ENCODE measurements at regions not wholly inside any gene's neighbourhood (a gene's known extent, or its start where the extent isn't known, plus 50 kb on each side); places are given as distances from the start of the nearest gene placed in this dataset.

DNA sequence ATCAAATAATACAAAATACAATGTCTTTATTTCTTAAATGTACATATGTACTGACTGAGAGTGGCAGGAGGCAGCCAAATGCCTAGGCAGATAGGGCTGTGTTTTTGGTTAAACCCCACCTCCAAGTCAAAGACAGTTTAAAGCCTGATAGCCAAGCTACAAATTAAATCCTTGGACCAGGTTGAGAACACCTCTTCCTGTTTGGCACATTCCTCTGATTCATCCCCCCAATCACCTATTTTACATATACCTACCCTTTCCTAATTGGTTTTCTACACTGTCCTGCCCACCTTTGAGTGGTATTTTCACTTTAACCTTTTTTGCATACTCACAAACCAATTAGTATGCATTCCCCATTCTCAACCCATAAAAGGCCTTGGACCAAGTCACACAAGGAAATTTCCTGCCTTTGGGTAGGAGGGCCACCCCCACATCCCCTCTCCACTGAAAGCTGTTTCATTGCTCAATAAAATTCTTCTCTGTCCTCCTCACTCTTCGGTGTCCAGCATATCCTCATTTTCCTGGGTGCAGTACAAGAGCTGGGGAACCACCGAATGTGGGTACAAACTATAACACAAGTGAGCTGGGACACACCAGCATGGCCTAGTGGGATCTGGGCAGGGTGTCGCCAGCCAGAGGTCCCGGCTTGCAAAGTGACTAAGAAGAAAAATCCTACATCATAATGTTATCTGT lies 149.1 kb downstream of the UBE2E3 start:
- no peak overlapping the region for H3K4me3 ChIP-seq (replicated peaks; ENCODE audit: low read depth, low read length)
- no peaks in the 10 kb centered on the region for H3K27me3 ChIP-seq (replicated peaks; ENCODE audit: control insufficient read depth, insufficient read depth, low read length)
- TF ChIP-seq, protein P1, sequence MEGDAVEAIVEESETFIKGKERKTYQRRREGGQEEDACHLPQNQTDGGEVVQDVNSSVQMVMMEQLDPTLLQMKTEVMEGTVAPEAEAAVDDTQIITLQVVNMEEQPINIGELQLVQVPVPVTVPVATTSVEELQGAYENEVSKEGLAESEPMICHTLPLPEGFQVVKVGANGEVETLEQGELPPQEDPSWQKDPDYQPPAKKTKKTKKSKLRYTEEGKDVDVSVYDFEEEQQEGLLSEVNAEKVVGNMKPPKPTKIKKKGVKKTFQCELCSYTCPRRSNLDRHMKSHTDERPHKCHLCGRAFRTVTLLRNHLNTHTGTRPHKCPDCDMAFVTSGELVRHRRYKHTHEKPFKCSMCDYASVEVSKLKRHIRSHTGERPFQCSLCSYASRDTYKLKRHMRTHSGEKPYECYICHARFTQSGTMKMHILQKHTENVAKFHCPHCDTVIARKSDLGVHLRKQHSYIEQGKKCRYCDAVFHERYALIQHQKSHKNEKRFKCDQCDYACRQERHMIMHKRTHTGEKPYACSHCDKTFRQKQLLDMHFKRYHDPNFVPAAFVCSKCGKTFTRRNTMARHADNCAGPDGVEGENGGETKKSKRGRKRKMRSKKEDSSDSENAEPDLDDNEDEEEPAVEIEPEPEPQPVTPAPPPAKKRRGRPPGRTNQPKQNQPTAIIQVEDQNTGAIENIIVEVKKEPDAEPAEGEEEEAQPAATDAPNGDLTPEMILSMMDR (IDR thresholded peaks at IDR 0.05; ENCODE audit: insufficient read depth, low read length, poor library complexity, severe bottlenecking): no peak
- H3K36me3 ChIP-seq (ENCODE audit: control insufficient read depth, insufficient read depth, low read length): no peaks in the 10 kb centered on the region
- DNase-seq (ENCODE audit: extremely low read depth, insufficient read length): no peak

DNA sequence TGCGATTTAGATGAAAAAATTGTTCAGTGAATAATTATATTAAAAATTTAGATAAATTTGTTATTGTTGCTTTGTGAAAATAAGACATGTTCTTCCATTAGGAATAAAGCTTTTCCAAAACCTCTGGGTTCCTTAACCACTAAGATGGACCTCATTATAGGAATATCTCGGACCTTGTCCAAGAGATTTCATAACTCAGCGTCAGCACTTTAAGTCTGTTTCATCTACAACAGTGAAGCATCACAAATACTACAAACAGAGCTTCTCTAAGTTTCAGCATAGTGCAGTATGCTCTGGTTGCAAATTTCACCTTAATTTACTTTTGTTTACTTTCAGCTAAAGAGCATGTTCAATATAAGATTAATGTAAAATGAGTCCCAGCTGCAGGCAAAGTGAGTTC lies 150.3 kb downstream of the UBE2E3 start:
- Histone ChIP-seq H3K27me3 (replicated peaks; ENCODE audit: control insufficient read depth, insufficient read depth, low read length) (no peaks in the 10 kb centered on the region), H3K4me3 (replicated peaks; ENCODE audit: low read depth, low read length) (no peak overlapping the region), H3K36me3 (ENCODE audit: control insufficient read depth, insufficient read depth, low read length) (no peaks in the 10 kb centered on the region)
- TF ChIP-seq, protein P1 (IDR thresholded peaks at IDR 0.05; ENCODE audit: insufficient read depth, low read length, poor library complexity, severe bottlenecking): no peak
- no peak for DNase-seq (ENCODE audit: extremely low read depth, insufficient read length)

DNA sequence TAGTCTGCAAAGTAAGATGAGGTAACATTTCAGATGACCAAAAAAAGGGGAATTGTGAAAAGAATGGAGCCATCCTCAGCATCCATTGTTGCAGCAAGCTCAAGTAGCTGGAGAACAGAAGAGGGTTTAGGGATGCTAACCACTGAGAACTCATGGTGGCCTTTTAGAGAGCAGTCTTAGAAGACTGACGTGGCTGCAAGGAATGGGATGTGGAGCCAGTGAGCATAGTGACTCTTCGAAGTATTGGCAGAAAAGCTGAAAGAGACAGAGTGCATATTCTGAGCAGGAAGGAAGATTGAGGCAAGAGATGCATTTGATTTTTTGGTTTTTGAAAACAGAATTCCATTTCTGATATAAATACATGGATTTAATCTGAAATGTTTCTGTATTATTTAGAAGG lies 151.2 kb downstream of the UBE2E3 start:
- no peak for DNase-seq (ENCODE audit: extremely low read depth, insufficient read length)
- H3K36me3 ChIP-seq (ENCODE audit: control insufficient read depth, insufficient read depth, low read length): no peaks in the 10 kb centered on the region
- H3K27me3 ChIP-seq (replicated peaks; ENCODE audit: control insufficient read depth, insufficient read depth, low read length): no peaks in the 10 kb centered on the region
- TF ChIP-seq, protein P1 (IDR thresholded peaks at IDR 0.05; ENCODE audit: insufficient read depth, low read length, poor library complexity, severe bottlenecking): no peak
- no peak overlapping the region for H3K4me3 ChIP-seq (replicated peaks; ENCODE audit: low read depth, low read length)

DNA sequence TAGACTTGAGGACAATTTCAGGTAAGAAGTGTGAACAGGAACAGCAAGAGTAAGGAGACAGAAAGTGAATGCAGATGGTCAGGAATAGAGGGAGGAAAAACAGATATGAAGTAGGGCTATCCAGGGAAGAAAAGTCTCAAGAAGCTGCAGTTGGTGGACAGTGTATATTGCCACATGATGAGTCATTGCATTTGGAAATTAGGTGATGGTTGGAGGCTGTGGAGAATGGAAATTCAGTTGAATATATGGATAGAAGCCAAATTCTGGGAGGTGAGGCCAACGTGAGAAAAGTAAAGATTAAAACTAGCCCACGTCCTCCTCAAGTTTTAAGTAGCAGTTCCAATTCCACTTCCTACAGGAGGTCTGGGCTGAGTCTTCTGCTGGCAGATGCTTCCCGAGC lies 158.4 kb downstream of the UBE2E3 start:
- Histone ChIP-seq H3K4me3 (replicated peaks; ENCODE audit: low read depth, low read length) (no peak overlapping the region), H3K36me3 (ENCODE audit: control insufficient read depth, insufficient read depth, low read length) (no peaks in the 10 kb centered on the region), H3K27me3 (replicated peaks; ENCODE audit: control insufficient read depth, insufficient read depth, low read length) (no peaks in the 10 kb centered on the region)
- TF ChIP-seq, protein P1 (IDR thresholded peaks at IDR 0.05; ENCODE audit: insufficient read depth, low read length, poor library complexity, severe bottlenecking): no peak
- DNase-seq (ENCODE audit: extremely low read depth, insufficient read length): no peak

DNA sequence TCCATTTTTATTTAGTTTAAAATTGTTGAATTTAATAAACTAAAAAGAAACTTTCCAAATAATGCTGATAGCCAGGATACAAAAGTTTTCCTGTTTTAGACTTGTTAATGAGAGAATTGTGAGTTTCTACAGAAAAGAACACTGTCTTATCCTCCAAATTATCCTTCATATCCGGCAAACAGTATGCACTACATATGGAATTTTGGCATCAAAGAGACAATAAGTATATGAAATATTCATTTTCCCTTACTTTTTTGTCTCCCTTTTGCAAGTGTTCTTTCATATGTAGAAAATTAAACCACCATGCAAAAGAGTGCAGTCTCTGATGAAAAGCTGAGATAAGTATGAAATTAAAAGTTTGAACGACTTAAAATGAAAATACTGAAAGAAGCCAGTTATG lies 159.4 kb downstream of the UBE2E3 start:
- TF ChIP-seq, protein P1 (IDR thresholded peaks at IDR 0.05; ENCODE audit: insufficient read depth, low read length, poor library complexity, severe bottlenecking): no peak
- Histone ChIP-seq H3K36me3 (ENCODE audit: control insufficient read depth, insufficient read depth, low read length) (no peaks in the 10 kb centered on the region), H3K27me3 (replicated peaks; ENCODE audit: control insufficient read depth, insufficient read depth, low read length) (no peaks in the 10 kb centered on the region), H3K4me3 (replicated peaks; ENCODE audit: low read depth, low read length) (no peak overlapping the region)
- DNase-seq (ENCODE audit: extremely low read depth, insufficient read length): no peak

DNA sequence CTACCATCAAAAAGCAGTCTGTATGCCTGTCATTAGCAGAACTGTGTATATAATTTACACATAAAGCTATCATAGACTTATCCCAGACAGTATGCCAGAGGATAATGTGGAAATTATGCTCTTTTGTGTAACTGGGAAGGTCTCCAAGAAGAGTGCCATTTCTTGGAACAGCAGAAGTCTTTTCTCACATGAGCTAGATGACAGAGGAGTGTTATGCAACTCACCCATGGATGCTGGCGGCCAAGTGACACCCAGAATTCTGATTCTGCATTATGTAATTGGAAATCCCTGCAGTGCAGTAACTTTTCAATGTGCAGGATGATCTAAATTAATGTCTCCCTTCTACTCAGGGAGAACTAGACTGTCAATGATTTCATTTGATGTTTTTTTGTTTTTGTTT lies 160.0 kb downstream of the UBE2E3 start:
- DNase-seq (ENCODE audit: extremely low read depth, insufficient read length): no peak
- Histone ChIP-seq H3K36me3 (ENCODE audit: control insufficient read depth, insufficient read depth, low read length) (no peaks in the 10 kb centered on the region), H3K27me3 (replicated peaks; ENCODE audit: control insufficient read depth, insufficient read depth, low read length) (no peaks in the 10 kb centered on the region), H3K4me3 (replicated peaks; ENCODE audit: low read depth, low read length) (no peak overlapping the region)
- TF ChIP-seq, protein P1 (IDR thresholded peaks at IDR 0.05; ENCODE audit: insufficient read depth, low read length, poor library complexity, severe bottlenecking): no peak
